ENCODE measurements at regions not wholly inside any gene's neighbourhood (a gene's known extent, or its start where the extent isn't known, plus 50 kb on each side); places are given as distances from the start of the nearest gene placed in this dataset.
A peak's percentile ranks its signal among the peaks of the same experiment; 100 is the strongest.

DNA sequence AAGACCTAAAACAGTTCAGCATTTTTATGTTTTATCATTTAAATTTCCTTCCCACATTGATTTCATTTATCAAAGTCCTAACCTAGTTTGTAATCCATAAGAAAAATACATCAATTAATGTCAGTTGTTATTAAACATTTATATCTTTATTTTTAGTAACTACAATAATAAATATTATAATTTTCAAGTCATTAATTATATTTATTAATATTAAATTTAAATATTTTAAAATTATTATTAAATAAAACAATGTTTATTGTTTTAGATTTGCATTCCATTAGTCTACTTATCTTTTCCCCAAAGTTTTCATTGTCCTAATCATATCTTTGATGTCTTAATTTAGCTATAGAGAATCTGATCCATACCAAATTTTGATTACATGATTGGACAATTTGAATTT lies 368.9 kb downstream of the PLA2G4A start:
- DNase-seq (ENCODE audit: low read depth in 1 of 2, low spot score in 1 of 2), result no peak
- peaks cover 6% of the 10 kb centered on the region; the same call in 2 of the 3 replicates for H3K4me1 ChIP-seq
- CTCF ChIA-PET, result no interaction called here
- no peak for ATAC-seq
- no peaks in the 10 kb centered on the region for H3K9me3 ChIP-seq
- H3K4me2 ChIP-seq, result no peak overlapping the region
- POLR2A ChIA-PET, result no interaction called here
- TF ChIP-seq HDAC2 (IDR thresholded peaks at IDR 0.05) (no peak), JUNB (IDR thresholded peaks at IDR 0.05) (no peak), RFX5 (IDR thresholded peaks at IDR 0.05) (no peak), POLR2A (IDR thresholded peaks at IDR 0.05; ENCODE audit: low read length) (no peak), CHD2 (IDR thresholded peaks at IDR 0.05; ENCODE audit: low read length, partially characterized antibody) (no peak), NPAS2 (CRISPR knock-in tag; IDR thresholded peaks at IDR 0.05; ENCODE audit: borderline replicate concordance) (no peak), RNF2 (IDR thresholded peaks at IDR 0.05; ENCODE audit: borderline replicate concordance, low read depth) (no peak), GATA3 (IDR thresholded peaks at IDR 0.05; ENCODE audit: borderline replicate concordance) (no peak), ZC3H11A (IDR thresholded peaks at IDR 0.05) (no peak), MYC (IDR thresholded peaks at IDR 0.05; ENCODE audit: borderline replicate concordance, low read length) (no peak)
- TF ChIP-seq, protein P1, sequence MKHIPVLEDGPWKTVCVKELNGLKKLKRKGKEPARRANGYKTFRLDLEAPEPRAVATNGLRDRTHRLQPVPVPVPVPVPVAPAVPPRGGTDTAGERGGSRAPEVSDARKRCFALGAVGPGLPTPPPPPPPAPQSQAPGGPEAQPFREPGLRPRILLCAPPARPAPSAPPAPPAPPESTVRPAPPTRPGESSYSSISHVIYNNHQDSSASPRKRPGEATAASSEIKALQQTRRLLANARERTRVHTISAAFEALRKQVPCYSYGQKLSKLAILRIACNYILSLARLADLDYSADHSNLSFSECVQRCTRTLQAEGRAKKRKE (CRISPR knock-in tag; IDR thresholded peaks at IDR 0.05; ENCODE audit: low read depth), result no peak
- no peak overlapping the region for H3K4me3 ChIP-seq
- no peak for FAIRE-seq
- H3K27ac ChIP-seq, result no peak overlapping the region

DNA sequence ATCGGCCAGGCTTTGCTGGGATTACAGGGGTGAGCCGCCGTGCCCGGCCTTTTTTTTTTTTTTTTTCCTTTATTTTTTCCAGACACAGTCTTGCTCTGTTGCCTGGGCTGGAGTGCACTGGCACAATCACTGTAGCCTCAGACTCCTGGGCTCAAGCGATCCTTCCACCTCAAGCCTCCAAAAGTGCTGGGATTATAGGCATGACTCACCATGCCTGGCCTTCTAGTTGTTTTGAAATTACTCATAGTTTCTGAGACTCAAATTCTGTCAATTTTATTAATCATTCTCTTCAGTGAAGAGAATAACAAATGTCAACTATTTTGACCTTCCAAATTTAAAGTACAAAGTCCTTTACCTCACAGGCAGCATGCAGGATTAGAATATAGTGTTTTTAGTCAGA lies 374.5 kb downstream of the PLA2G4A start:
- peak; percentile 78 to 79 for ATAC-seq
- no peak overlapping the region for H3K4me3 ChIP-seq
- FAIRE-seq, result peak; percentile 77
- 26% methylated on average over 5 of the region's 5 CpGs for WGBS (ENCODE audit: missing lambda C conversion rate)
- 0 out of 6 replicates have a peak overlapping the region, but pooled peaks of 1 of the 2 experiments have one; percentile 14 for H3K27ac ChIP-seq
- peak; percentile 3 to 47 for DNase-seq (ENCODE audit: low read depth in 1 of 2, low spot score in 1 of 2)
- ChIA-PET POLR2A (no interaction called here), CTCF (no interaction called here)
- peaks cover 19% of the 10 kb centered on the region for H3K4me1 ChIP-seq
- peak overlapping the region; percentile 52 for H3K4me2 ChIP-seq
- peak; percentile 33; the same call in 1 of the 2 replicates for TF ChIP-seq FOSL2 (IDR thresholded peaks at IDR 0.05)
- peak; percentile 72 for TF ChIP-seq FOSL2 (CRISPR knock-in tag; IDR thresholded peaks at IDR 0.05)
- peak; percentile 30; the same call in 1 of the 2 replicates for TF ChIP-seq JUNB (IDR thresholded peaks at IDR 0.05)
- TF ChIP-seq, protein P1 (CRISPR knock-in tag; IDR thresholded peaks at IDR 0.05; ENCODE audit: low read depth), result no peak
- no peak for TF ChIP-seq EHMT2 (IDR thresholded peaks at IDR 0.05; ENCODE audit: low read depth)
- H3K9me3 ChIP-seq, result no peaks in the 10 kb centered on the region

DNA sequence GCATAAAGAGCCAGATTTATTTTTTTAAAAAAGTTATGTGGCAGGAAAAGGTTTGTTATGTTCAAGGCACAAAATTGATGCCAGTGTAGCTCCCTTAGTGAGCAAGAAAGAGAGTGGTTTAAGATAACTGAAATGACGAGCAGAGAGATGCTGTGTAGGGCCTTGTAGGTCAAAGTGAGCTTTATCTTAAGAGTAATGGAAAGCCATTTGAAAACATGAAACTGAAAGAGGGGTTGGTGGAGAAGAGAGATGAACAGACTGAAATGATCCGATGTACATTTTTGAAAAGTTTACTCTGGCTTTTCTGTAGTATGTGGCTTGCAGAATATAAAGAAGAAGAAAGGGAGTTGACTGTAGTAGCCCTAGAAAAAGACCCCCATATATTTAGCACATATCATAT lies 383.6 kb downstream of the PLA2G4A start:
- CTCF ChIA-PET, result no interaction called here
- H3K4me1 ChIP-seq, result no peaks in the 10 kb centered on the region
- WGBS (ENCODE audit: missing lambda C conversion rate), result 58% methylated on average over 2 of the region's 2 CpGs
- no peaks in the 10 kb centered on the region for H3K9me3 ChIP-seq
- TF ChIP-seq RARB (CRISPR knock-in tag; IDR thresholded peaks at IDR 0.05) (no peak), GATA3 (IDR thresholded peaks at IDR 0.05; ENCODE audit: borderline replicate concordance) (no peak)
- TF ChIP-seq, protein P2, sequence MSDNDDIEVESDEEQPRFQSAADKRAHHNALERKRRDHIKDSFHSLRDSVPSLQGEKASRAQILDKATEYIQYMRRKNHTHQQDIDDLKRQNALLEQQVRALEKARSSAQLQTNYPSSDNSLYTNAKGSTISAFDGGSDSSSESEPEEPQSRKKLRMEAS (IDR thresholded peaks at IDR 0.05), result no peak
- H3K4me3 ChIP-seq, result no peak overlapping the region
- H3K27ac ChIP-seq, result no peak overlapping the region
- POLR2A ChIA-PET, result no interaction called here
- DNase-seq (ENCODE audit: low read depth in 1 of 2, low spot score in 1 of 2) (no peak), FAIRE-seq (no peak), ATAC-seq (no peak)
- H3K4me2 ChIP-seq, result no peak overlapping the region

DNA sequence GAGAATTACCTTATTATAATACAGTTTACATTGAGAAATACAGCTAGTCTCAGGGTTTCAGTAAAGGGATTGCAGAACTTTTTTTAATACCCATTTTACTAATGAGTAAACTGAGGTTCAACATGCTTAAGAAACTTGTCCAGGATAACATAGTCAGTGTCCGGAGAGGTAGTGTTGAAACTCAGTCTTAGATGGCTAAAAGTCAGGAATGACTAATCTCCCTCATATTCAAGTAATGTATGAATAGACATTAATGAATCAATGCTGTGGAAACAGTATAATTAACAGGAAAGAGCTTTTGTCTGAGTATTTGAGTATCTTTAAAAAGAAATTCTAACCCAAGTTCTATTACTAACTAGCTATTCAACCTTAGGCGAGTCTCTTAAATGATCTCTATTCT lies 397.6 kb downstream of the PLA2G4A start:
- Histone ChIP-seq H3K4me1 (no peaks in the 10 kb centered on the region), H3K27ac (no peak overlapping the region), H3K9me3 (no peaks in the 10 kb centered on the region), H3K4me2 (no peak overlapping the region), H3K4me3 (no peak overlapping the region)
- no peak for DNase-seq (ENCODE audit: low read depth in 1 of 2, low spot score in 1 of 2)
- TF ChIP-seq, protein P3, sequence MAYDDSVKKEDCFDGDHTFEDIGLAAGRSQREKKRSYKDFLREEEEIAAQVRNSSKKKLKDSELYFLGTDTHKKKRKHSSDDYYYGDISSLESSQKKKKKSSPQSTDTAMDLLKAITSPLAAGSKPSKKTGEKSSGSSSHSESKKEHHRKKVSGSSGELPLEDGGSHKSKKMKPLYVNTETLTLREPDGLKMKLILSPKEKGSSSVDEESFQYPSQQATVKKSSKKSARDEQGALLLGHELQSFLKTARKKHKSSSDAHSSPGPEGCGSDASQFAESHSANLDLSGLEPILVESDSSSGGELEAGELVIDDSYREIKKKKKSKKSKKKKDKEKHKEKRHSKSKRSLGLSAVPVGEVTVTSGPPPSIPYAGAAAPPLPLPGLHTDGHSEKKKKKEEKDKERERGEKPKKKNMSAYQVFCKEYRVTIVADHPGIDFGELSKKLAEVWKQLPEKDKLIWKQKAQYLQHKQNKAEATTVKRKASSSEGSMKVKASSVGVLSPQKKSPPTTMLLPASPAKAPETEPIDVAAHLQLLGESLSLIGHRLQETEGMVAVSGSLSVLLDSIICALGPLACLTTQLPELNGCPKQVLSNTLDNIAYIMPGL (CRISPR knock-in tag; IDR thresholded peaks at IDR 0.05; ENCODE audit: borderline replicate concordance), result no peak
- TF ChIP-seq RARB (CRISPR knock-in tag; IDR thresholded peaks at IDR 0.05) (no peak), FOXS1 (CRISPR knock-in tag; IDR thresholded peaks at IDR 0.05) (no peak), MAZ (IDR thresholded peaks at IDR 0.05; ENCODE audit: borderline replicate concordance, low read depth, low read length) (no peak), HOXB13 (CRISPR knock-in tag; IDR thresholded peaks at IDR 0.05; ENCODE audit: low read depth) (no peak)
- ATAC-seq, result no peak
- WGBS (ENCODE audit: missing lambda C conversion rate), result 47% methylated on average over 2 of the region's 2 CpGs
- FAIRE-seq, result peak; percentile 13
- POLR2A ChIA-PET, result no interaction called here
- CTCF ChIA-PET, result no interaction called here

Data from A549 (cell line).